DOHH2 (cell line): ENCODE measurements at regions not wholly inside any gene's neighbourhood (a gene's known extent, or its start where the extent isn't known, plus 50 kb on each side); places are given as distances from the start of the nearest gene placed in this dataset.

Source experiments
- EZH2phosphoT487 ChIP-seq: fragments of 200-600 bp; sonication (generic); IDR thresholded peaks from 2 replicates; pipeline ENCODE4 v1.6.1; 2017; ENCODE audit warnings: borderline replicate concordance, mild to moderate bottlenecking, antibody characterized with exemption, low read length, moderate library complexity, mixed read lengths
- TF ChIP-seq, protein P1 (sequence below): fragments of 200-600 bp; sonication (generic); IDR thresholded peaks from one replicate; pipeline ENCODE4 v1.5.1; 2014; ENCODE audit warnings: antibody characterized with exemption, mild to moderate bottlenecking, low read depth, low read length; ENCODE audit not compliant: poor library complexity, severe bottlenecking

DNA sequence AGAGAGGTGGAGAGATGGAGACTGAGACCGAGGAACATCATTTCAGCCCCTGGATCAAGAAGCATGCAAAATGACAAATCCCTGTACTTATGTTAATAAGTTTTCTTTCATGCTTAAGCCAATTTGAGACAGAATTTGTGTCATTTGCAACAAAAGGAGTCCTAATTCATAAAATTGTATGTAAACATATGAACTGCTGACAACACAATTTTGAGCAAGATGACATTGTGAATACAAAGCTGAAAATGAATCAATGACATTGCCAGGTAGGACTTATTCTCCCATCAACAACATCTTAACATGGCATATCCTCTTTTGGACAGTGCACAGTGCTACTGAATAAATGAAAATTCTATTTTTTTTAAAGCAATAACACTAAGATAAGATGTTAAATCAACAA is 264.0 kb downstream of the WDR11 start:
- TF ChIP-seq, protein P1, sequence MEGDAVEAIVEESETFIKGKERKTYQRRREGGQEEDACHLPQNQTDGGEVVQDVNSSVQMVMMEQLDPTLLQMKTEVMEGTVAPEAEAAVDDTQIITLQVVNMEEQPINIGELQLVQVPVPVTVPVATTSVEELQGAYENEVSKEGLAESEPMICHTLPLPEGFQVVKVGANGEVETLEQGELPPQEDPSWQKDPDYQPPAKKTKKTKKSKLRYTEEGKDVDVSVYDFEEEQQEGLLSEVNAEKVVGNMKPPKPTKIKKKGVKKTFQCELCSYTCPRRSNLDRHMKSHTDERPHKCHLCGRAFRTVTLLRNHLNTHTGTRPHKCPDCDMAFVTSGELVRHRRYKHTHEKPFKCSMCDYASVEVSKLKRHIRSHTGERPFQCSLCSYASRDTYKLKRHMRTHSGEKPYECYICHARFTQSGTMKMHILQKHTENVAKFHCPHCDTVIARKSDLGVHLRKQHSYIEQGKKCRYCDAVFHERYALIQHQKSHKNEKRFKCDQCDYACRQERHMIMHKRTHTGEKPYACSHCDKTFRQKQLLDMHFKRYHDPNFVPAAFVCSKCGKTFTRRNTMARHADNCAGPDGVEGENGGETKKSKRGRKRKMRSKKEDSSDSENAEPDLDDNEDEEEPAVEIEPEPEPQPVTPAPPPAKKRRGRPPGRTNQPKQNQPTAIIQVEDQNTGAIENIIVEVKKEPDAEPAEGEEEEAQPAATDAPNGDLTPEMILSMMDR: no peak
- no peak for TF ChIP-seq EZH2phosphoT487
